Mesothelial cell of epicardium (in vitro differentiated cells): ENCODE measurements at regions not wholly inside any gene's neighbourhood (a gene's known extent, or its start where the extent isn't known, plus 50 kb on each side); places are given as distances from the start of the nearest gene placed in this dataset.

ENCODE experiments used
- DNase-seq, 2 experiments: peaks; one replicate each; pipeline ENCODE4 v3.0.0; 2021; ENCODE audit warnings: low spot score in 2 of 2; ENCODE audit not compliant: unreplicated experiment in 2 of 2
- H3K27ac Mint-ChIP-seq: 2 replicates; pipeline ENCODE4 v1.8.0; 2021; ENCODE audit warnings: mixed read lengths
- H3K27me3 Mint-ChIP-seq: 2 replicates; pipeline ENCODE4 v1.8.0; 2021; ENCODE audit warnings: low read depth, mixed read lengths
- H3K36me3 Mint-ChIP-seq: 2 replicates; pipeline ENCODE4 v1.8.0; 2021; ENCODE audit warnings: mixed read lengths
- H3K4me1 Mint-ChIP-seq: 2 replicates; pipeline ENCODE4 v1.8.0; 2021; ENCODE audit warnings: mixed read lengths
- H3K4me3 Mint-ChIP-seq: 2 replicates; pipeline ENCODE4 v1.8.0; 2021; ENCODE audit warnings: mild to moderate bottlenecking, moderate library complexity, mixed read lengths
- H3K9me3 Mint-ChIP-seq: 2 replicates; pipeline ENCODE4 v1.8.0; 2021; ENCODE audit warnings: mixed read lengths
- CTCF ChIP-seq: fragments of 200-600 bp; sonication (generic); IDR thresholded peaks from one replicate; pipeline ENCODE4 v1.5.0; 2021; ENCODE audit warnings: antibody characterized with exemption; ENCODE audit not compliant: unreplicated experiment

- no peaks in the 10 kb centered on the region for H3K9me3 Mint-ChIP-seq
- H3K27me3 Mint-ChIP-seq, result no peaks in the 10 kb centered on the region
- no peak overlapping the region for H3K4me3 Mint-ChIP-seq
- DNase-seq, result no peak
- H3K36me3 Mint-ChIP-seq, result no peaks in the 10 kb centered on the region
- no peaks in the 10 kb centered on the region for H3K4me1 Mint-ChIP-seq
- no peak for TF ChIP-seq CTCF
- H3K27ac Mint-ChIP-seq, result no peak overlapping the region
Measured at GRCh38 chrX:40199704-40200103, 101.9 kb upstream of the BCOR start.

DNA sequence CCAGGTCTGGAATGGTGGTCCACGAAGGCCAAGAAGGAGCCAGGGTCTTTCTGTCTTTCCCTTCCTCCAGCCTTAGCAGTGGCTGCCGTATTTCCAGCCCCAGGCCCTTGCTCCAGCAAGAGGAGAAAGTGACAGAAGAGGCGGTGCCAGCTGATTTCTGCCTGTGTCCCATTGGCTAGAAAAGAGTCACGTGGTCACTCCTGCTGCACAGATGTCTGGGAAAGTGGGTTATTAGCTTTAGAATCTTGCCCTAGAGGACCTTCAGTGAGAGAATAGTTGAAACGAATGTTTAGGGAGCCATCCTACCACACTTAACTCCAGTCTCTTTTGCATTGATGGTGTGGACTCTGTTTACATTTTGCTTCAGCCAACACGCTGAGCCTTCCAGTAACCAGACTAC is 99.3 kb upstream of the BCOR start:
- DNase-seq, result no peak
- Mint-ChIP-seq H3K27me3 (no peaks in the 10 kb centered on the region), H3K36me3 (no peaks in the 10 kb centered on the region), H3K27ac (no peak overlapping the region), H3K4me3 (no peak overlapping the region), H3K9me3 (peaks cover 8% of the 10 kb centered on the region), H3K4me1 (no peaks in the 10 kb centered on the region)
- no peak for TF ChIP-seq CTCF

DNA sequence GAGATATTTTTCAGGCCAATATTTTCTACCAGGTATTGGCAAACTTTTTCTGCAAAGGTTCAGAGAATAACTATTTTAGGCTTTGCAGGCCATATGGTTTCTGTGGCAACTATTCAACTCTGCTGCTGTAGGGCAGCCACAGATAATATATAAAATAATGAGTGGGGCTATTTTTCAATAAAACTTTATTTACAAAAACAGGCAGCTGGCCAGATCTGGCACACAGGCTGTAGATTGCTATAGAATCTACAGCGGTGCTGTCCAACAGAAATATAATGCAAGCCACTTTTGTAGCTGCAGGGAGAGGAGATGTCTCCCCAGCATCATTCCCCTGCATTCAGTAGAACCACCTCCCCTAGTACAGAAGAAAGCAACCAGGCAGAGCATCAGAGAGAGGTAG is 97.6 kb upstream of the BCOR start:
- H3K36me3 Mint-ChIP-seq, result no peaks in the 10 kb centered on the region
- TF ChIP-seq CTCF, result no peak
- DNase-seq, result no peak
- no peaks in the 10 kb centered on the region for H3K4me1 Mint-ChIP-seq
- H3K9me3 Mint-ChIP-seq, result peaks cover 14% of the 10 kb centered on the region
- H3K27ac Mint-ChIP-seq, result no peak overlapping the region
- no peak overlapping the region for H3K4me3 Mint-ChIP-seq
- no peaks in the 10 kb centered on the region for H3K27me3 Mint-ChIP-seq

GRCh38 chrX:40192196-40192595 is 94.4 kb upstream of the BCOR start:
- no peak for TF ChIP-seq CTCF
- Mint-ChIP-seq H3K4me1 (peaks cover 17% of the 10 kb centered on the region), H3K36me3 (no peaks in the 10 kb centered on the region), H3K9me3 (peaks cover 14% of the 10 kb centered on the region), H3K4me3 (no peak overlapping the region), H3K27ac (no peak overlapping the region), H3K27me3 (no peaks in the 10 kb centered on the region)
- DNase-seq, result no peak

GRCh38 chrX:40189637-40190036 is 91.9 kb upstream of the BCOR start:
- H3K27me3 Mint-ChIP-seq, result no peaks in the 10 kb centered on the region
- peak overlapping the region; percentile 45 for H3K27ac Mint-ChIP-seq
- H3K4me1 Mint-ChIP-seq, result peaks cover 17% of the 10 kb centered on the region
- no peak for TF ChIP-seq CTCF
- H3K4me3 Mint-ChIP-seq, result no peak overlapping the region
- H3K9me3 Mint-ChIP-seq, result peaks cover 25% of the 10 kb centered on the region
- no peak for DNase-seq
- H3K36me3 Mint-ChIP-seq, result peaks cover 1% of the 10 kb centered on the region
